Nephron progenitor cell (in vitro differentiated cells): ENCODE measurements at regions not wholly inside any gene's neighbourhood (a gene's known extent, or its start where the extent isn't known, plus 50 kb on each side); places are given as distances from the start of the nearest gene placed in this dataset.
"Not testable (repeated sequence)": the region's sequence is repeated elsewhere in the genome, so short reads cannot be mapped to it uniquely, and the experiment has no call there.

Experiments
- DNase-seq: peaks from one replicate; pipeline ENCODE4 v3.0.0; 2021
- H3K27ac Mint-ChIP-seq: 2 replicates; pipeline ENCODE4 v1.8.0; 2021; ENCODE audit warnings: mild to moderate bottlenecking, moderate library complexity, mixed read lengths
- H3K27me3 Mint-ChIP-seq: 2 replicates; pipeline ENCODE4 v1.8.0; 2021; ENCODE audit warnings: mild to moderate bottlenecking, low read depth, mixed read lengths; ENCODE audit not compliant: poor library complexity
- H3K36me3 Mint-ChIP-seq: 2 replicates; pipeline ENCODE4 v1.8.0; 2021; ENCODE audit warnings: low read depth, mixed read lengths
- H3K4me1 Mint-ChIP-seq: 2 replicates; pipeline ENCODE4 v1.8.0; 2021; ENCODE audit warnings: mixed read lengths
- H3K4me3 Mint-ChIP-seq: 2 replicates; pipeline ENCODE4 v1.8.0; 2021; ENCODE audit warnings: mild to moderate bottlenecking, moderate library complexity, mixed read lengths
- H3K9me3 Mint-ChIP-seq: 2 replicates; pipeline ENCODE4 v1.8.0; 2021; ENCODE audit warnings: mild to moderate bottlenecking, moderate library complexity, mixed read lengths
- CTCF ChIP-seq: fragments of 200-600 bp; sonication (generic); IDR thresholded peaks from 2 replicates; pipeline ENCODE4 v1.5.0; 2021; ENCODE audit warnings: antibody characterized with exemption

- no peak for TF ChIP-seq CTCF
- Mint-ChIP-seq H3K27me3 (peaks cover 7% of the 10 kb centered on the region), H3K4me3 (no peak overlapping the region), H3K27ac (no peak overlapping the region), H3K36me3 (no peaks in the 10 kb centered on the region), H3K9me3 (no peaks in the 10 kb centered on the region), H3K4me1 (peaks cover 59% of the 10 kb centered on the region)
- DNase-seq: no peak
These were observed 52.0 kb upstream of the FYN start for GRCh38 chr6:111925296-111925695.

GRCh38 chr6:111926731-111927302, 53.6 kb upstream of the FYN start:
- peak overlapping the region; percentile 41 for H3K27ac Mint-ChIP-seq
- H3K36me3 Mint-ChIP-seq: peaks cover 8% of the 10 kb centered on the region
- DNase-seq: no peak
- peaks cover 3% of the 10 kb centered on the region for H3K27me3 Mint-ChIP-seq
- H3K4me1 Mint-ChIP-seq: peaks cover 44% of the 10 kb centered on the region
- no peak overlapping the region for H3K4me3 Mint-ChIP-seq
- TF ChIP-seq CTCF: no peak
- peaks cover 14% of the 10 kb centered on the region for H3K9me3 Mint-ChIP-seq

GRCh38 chr6:111927321-111927720, 54.1 kb upstream of the FYN start:
- TF ChIP-seq CTCF: no peak
- Mint-ChIP-seq H3K36me3 (peaks cover 13% of the 10 kb centered on the region), H3K4me3 (no peak overlapping the region), H3K4me1 (peaks cover 39% of the 10 kb centered on the region), H3K9me3 (peaks cover 19% of the 10 kb centered on the region), H3K27ac (peak overlapping the region; percentile 41), H3K27me3 (peaks cover 3% of the 10 kb centered on the region)
- no peak for DNase-seq

- TF ChIP-seq CTCF: no peak
- Mint-ChIP-seq H3K36me3 (peaks cover 19% of the 10 kb centered on the region), H3K27me3 (peaks cover 3% of the 10 kb centered on the region), H3K9me3 (peaks cover 26% of the 10 kb centered on the region), H3K27ac (no peak overlapping the region), H3K4me1 (peaks cover 30% of the 10 kb centered on the region), H3K4me3 (no peak overlapping the region)
- DNase-seq: no peak
These were observed 54.9 kb upstream of the FYN start for GRCh38 chr6:111928139-111928538.

- H3K36me3 Mint-ChIP-seq: peaks cover 19% of the 10 kb centered on the region
- H3K27me3 Mint-ChIP-seq, H3K27ac Mint-ChIP-seq: not testable (repeated sequence)
These were observed 61.4 kb upstream of the FYN start for GRCh38 chr6:111934611-111935010.

GRCh38 chr6:111936718-111937117, 63.5 kb upstream of the FYN start:
- peaks cover 33% of the 10 kb centered on the region for H3K9me3 Mint-ChIP-seq
- no peaks in the 10 kb centered on the region for H3K4me1 Mint-ChIP-seq
- no peak overlapping the region for H3K27ac Mint-ChIP-seq
- no peak overlapping the region for H3K4me3 Mint-ChIP-seq
- no peak for DNase-seq
- peaks cover 13% of the 10 kb centered on the region for H3K36me3 Mint-ChIP-seq
- no peak for TF ChIP-seq CTCF
- no peaks in the 10 kb centered on the region for H3K27me3 Mint-ChIP-seq

More at GRCh38 chr6:111934611-111935010, 61.4 kb upstream of the FYN start:
- not testable (repeated sequence) for DNase-seq, H3K4me1 Mint-ChIP-seq, H3K4me3 Mint-ChIP-seq
- H3K9me3 Mint-ChIP-seq: peaks cover 42% of the 10 kb centered on the region
